Ishikawa (cell line): ENCODE measurements at regions not wholly inside any gene's neighbourhood (a gene's known extent, or its start where the extent isn't known, plus 50 kb on each side); places are given as distances from the start of the nearest gene placed in this dataset.

ENCODE experiments used
- EGR1 ChIP-seq: IDR thresholded peaks from 2 replicates; pipeline ENCODE4 v1.6.1; 2012
- EP300 ChIP-seq: IDR thresholded peaks from 2 replicates; pipeline ENCODE4 v1.6.1; 2012; ENCODE audit warnings: borderline replicate concordance
- FOXM1 ChIP-seq: IDR thresholded peaks from 2 replicates; pipeline ENCODE4 v1.6.1; 2012; ENCODE audit warnings: low read depth, borderline replicate concordance
- NFIC ChIP-seq: IDR thresholded peaks from 2 replicates; pipeline ENCODE4 v1.6.1; 2012
- RAD21 ChIP-seq: IDR thresholded peaks from 2 replicates; pipeline ENCODE4 v1.6.1; 2012; ENCODE audit warnings: low read depth
- TAF1 ChIP-seq: IDR thresholded peaks from 2 replicates; pipeline ENCODE4 v1.6.1; 2012; ENCODE audit warnings: low read depth, mild to moderate bottlenecking
- TEAD4 ChIP-seq: IDR thresholded peaks from 2 replicates; pipeline ENCODE4 v1.6.1; 2012
- YY1 ChIP-seq: IDR thresholded peaks from 2 replicates; pipeline ENCODE4 v1.6.1; 2012; ENCODE audit warnings: low read depth
- TF ChIP-seq, protein P1 (sequence below): IDR thresholded peaks from 2 replicates; pipeline ENCODE4 v1.6.1; 2012; ENCODE audit warnings: low read depth, mild to moderate bottlenecking
- TF ChIP-seq, protein P2 (sequence below): IDR thresholded peaks from 2 replicates; pipeline ENCODE4 v1.6.1; 2012

- TF ChIP-seq, protein P1, sequence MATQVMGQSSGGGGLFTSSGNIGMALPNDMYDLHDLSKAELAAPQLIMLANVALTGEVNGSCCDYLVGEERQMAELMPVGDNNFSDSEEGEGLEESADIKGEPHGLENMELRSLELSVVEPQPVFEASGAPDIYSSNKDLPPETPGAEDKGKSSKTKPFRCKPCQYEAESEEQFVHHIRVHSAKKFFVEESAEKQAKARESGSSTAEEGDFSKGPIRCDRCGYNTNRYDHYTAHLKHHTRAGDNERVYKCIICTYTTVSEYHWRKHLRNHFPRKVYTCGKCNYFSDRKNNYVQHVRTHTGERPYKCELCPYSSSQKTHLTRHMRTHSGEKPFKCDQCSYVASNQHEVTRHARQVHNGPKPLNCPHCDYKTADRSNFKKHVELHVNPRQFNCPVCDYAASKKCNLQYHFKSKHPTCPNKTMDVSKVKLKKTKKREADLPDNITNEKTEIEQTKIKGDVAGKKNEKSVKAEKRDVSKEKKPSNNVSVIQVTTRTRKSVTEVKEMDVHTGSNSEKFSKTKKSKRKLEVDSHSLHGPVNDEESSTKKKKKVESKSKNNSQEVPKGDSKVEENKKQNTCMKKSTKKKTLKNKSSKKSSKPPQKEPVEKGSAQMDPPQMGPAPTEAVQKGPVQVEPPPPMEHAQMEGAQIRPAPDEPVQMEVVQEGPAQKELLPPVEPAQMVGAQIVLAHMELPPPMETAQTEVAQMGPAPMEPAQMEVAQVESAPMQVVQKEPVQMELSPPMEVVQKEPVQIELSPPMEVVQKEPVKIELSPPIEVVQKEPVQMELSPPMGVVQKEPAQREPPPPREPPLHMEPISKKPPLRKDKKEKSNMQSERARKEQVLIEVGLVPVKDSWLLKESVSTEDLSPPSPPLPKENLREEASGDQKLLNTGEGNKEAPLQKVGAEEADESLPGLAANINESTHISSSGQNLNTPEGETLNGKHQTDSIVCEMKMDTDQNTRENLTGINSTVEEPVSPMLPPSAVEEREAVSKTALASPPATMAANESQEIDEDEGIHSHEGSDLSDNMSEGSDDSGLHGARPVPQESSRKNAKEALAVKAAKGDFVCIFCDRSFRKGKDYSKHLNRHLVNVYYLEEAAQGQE = no peak
- TF ChIP-seq TEAD4 = no peak
- TF ChIP-seq RAD21 = no peak
- TF ChIP-seq EP300 = no peak
- no peak for TF ChIP-seq YY1
- TF ChIP-seq FOXM1 = no peak
- TF ChIP-seq NFIC = no peak
- TF ChIP-seq TAF1 = no peak
- TF ChIP-seq EGR1 = no peak
- TF ChIP-seq, protein P2, sequence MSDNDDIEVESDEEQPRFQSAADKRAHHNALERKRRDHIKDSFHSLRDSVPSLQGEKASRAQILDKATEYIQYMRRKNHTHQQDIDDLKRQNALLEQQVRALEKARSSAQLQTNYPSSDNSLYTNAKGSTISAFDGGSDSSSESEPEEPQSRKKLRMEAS = no peak
These were observed 703.3 kb upstream of the ARGLU1 start for GRCh38 chr13:107271227-107271626.
